ENCODE measurements at regions not wholly inside any gene's neighbourhood (a gene's known extent, or its start where the extent isn't known, plus 50 kb on each side); places are given as distances from the start of the nearest gene placed in this dataset.

DNA sequence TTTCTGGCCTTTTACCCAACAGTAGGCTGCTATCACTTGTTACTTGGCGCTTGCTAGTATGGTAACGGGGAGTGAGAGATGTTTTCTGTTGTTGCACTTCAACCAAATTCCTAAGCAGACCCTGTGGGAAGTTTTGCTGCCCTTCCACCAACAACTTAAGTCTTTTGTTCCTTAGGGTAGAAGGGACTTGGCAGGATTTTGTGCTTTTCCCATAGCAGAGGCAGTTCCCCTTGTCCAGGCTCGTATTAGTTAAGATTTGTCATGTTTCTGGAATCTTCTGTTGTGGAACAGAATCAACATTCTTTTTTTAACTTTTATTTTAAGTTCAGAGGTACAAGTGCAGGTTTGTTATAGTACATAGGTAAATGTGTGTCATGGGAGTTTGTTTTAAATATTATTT is 73.2 kb upstream of the SGIP1 start:
- Histone ChIP-seq H3K27ac (ENCODE audit: low read depth, low read length) (no peak overlapping the region), H4K91ac (replicated peaks; ENCODE audit: insufficient read length, low read length) (no peak overlapping the region), H3K4ac (replicated peaks; ENCODE audit: insufficient read length, low read depth, low read length) (no peak overlapping the region), H2BK20ac (ENCODE audit: low read length) (no peak overlapping the region), H3K4me1 (replicated peaks in 1 of 4; ENCODE audit: control insufficient read depth in 3 of 4, insufficient read depth in 4 of 4, low read length in 3 of 4) (no peaks in the 10 kb centered on the region), H4K20me1 (replicated peaks in 1 of 2; ENCODE audit: control insufficient read depth in 1 of 2, insufficient read depth in 2 of 2, low read length in 2 of 2) (no peaks in the 10 kb centered on the region), H4K8ac (ENCODE audit: extremely low read depth, insufficient read depth, low read length) (no peak overlapping the region), H3K56ac (replicated peaks; ENCODE audit: insufficient read length, low read depth, low read length) (no peak overlapping the region), H2BK12ac (ENCODE audit: low read depth, low read length) (no peak overlapping the region), H3K36me3 (ENCODE audit: control insufficient read depth in 2 of 4, insufficient read depth in 4 of 4, low read length in 3 of 4) (no peaks in the 10 kb centered on the region), H2BK15ac (ENCODE audit: low read length) (no peak overlapping the region), H3K4me3 (ENCODE audit: extremely low read depth in 1 of 4, insufficient read depth in 2 of 4, low read depth in 3 of 4, low read length in 4 of 4) (no peak overlapping the region), H3K23ac (ENCODE audit: insufficient read length) (no peak overlapping the region), H4K5ac (ENCODE audit: insufficient read length, low read depth, low read length) (no peak overlapping the region), H2AFZ (ENCODE audit: low read length) (no peak overlapping the region), H2AK5ac (ENCODE audit: low read depth, low read length) (no peak overlapping the region), H3K18ac (ENCODE audit: extremely low read depth, low read length) (no peak overlapping the region), H2BK5ac (ENCODE audit: low read depth, low read length) (no peak overlapping the region), H3K79me2 (ENCODE audit: control insufficient read depth in 1 of 2, insufficient read depth in 2 of 2, low read length in 2 of 2) (no peaks in the 10 kb centered on the region), H3K23me2 (ENCODE audit: low read depth, low read length) (no peaks in the 10 kb centered on the region), H3K9me3 (ENCODE audit: insufficient read depth in 2 of 2, low read depth in 1 of 2, low read length in 1 of 2) (peaks cover 4 to 7% of the 10 kb centered on the region in 2 experiments; a peak in 3 of 4 replicates), H3K79me1 (ENCODE audit: low read depth, low read length) (no peaks in the 10 kb centered on the region), H3K27me3 (replicated peaks in 1 of 4; ENCODE audit: control insufficient read depth in 3 of 4, extremely low read depth in 1 of 4, insufficient read depth in 3 of 4, low read length in 3 of 4) (no peaks in the 10 kb centered on the region), H3K9ac (replicated peaks in 1 of 4; ENCODE audit: extremely low read depth in 1 of 4, low read depth in 3 of 4, low read length in 3 of 4) (no peak overlapping the region), H3K4me2 (ENCODE audit: insufficient read depth in 1 of 2, low read depth in 2 of 2, low read length in 2 of 2) (no peak overlapping the region), H2BK120ac (replicated peaks; ENCODE audit: low read depth, low read length) (no peak overlapping the region), H3K14ac (ENCODE audit: insufficient read length) (no peak overlapping the region)
- ChIA-PET CTCF (ENCODE audit: partially characterized antibody) (no interaction called here), POLR2A (ENCODE audit: partially characterized antibody) (no interaction called here)
- FAIRE-seq, result no peak
- DNase-seq (ENCODE audit: low read depth in 1 of 2, low spot score in 2 of 2), result no peak
- 93% methylated on average over 3 of the region's 3 CpGs; no CpG with 5 or more reads in 1 of the 2 experiments for WGBS, 2 experiments (ENCODE audit: extremely low coverage in 1 of 2, insufficient coverage in 1 of 2, insufficient read length in 1 of 2, insufficient replicate concordance in 2 of 2, low coverage in 1 of 2, low lambda C conversion rate in 2 of 2, missing lambda C conversion rate in 1 of 2)
- no peak for TF ChIP-seq TAF7 (optimal IDR thresholded peaks at IDR 0.05; ENCODE audit: borderline replicate concordance, low read depth, low read length)
- TF ChIP-seq JUN (IDR thresholded peaks at IDR 0.05; ENCODE audit: low read depth, low read length), result no peak
- TF ChIP-seq POLR2A (IDR thresholded peaks at IDR 0.05; ENCODE audit: control extremely low read depth in 1 of 2, low read depth in 2 of 2, low read length in 2 of 2), result no peak
- no peak for TF ChIP-seq MAX (IDR thresholded peaks at IDR 0.05)
- TF ChIP-seq HDAC6 (IDR thresholded peaks at IDR 0.05; ENCODE audit: low read depth, low read length), result no peak
- TF ChIP-seq SRF (IDR thresholded peaks at IDR 0.05; ENCODE audit: low read depth, low read length), result no peak
- no peak for TF ChIP-seq EZH2 (IDR thresholded peaks at IDR 0.05; ENCODE audit: low read depth, low read length, severe bottlenecking)
- TF ChIP-seq CHD2 (IDR thresholded peaks at IDR 0.05; ENCODE audit: low read length), result no peak
- no peak for TF ChIP-seq SP1 (IDR thresholded peaks at IDR 0.05; ENCODE audit: low read depth, low read length)
- TF ChIP-seq PHF8 (conservative IDR thresholded peaks at IDR 0.05; ENCODE audit: low read depth, low read length), result no peak
- no peak for TF ChIP-seq CTCF (IDR thresholded peaks at IDR 0.05; ENCODE audit: control extremely low read depth in 1 of 3, insufficient read depth in 1 of 3, low read depth in 1 of 3, low read length in 3 of 3)
- no peak for TF ChIP-seq SIX5 (IDR thresholded peaks at IDR 0.05; ENCODE audit: low read depth, low read length)
- no peak for TF ChIP-seq MAFK (IDR thresholded peaks at IDR 0.05; ENCODE audit: low read depth, low read length)
- no peak for TF ChIP-seq SP4 (IDR thresholded peaks at IDR 0.05; ENCODE audit: low read length)

Data from H1 (cell line).